CD14-positive monocyte (primary cell): ENCODE measurements at regions not wholly inside any gene's neighbourhood (a gene's known extent, or its start where the extent isn't known, plus 50 kb on each side); places are given as distances from the start of the nearest gene placed in this dataset.

Source experiments
- DNase-seq, 3 donors: peaks; one replicate each; pipeline ENCODE4 v3.0.0-alpha.2; 2011 to 2022
- H2AFZ ChIP-seq: 2 replicates; pipeline ENCODE4 v1.6.0; 2012; ENCODE audit warnings: mild to moderate bottlenecking, low read depth, low read length, inconsistent platforms; ENCODE audit not compliant: insufficient read depth, poor library complexity, severe bottlenecking
- H3K27ac ChIP-seq, 2 donors: 1 replicate in 1 of 2; 2 replicates in 1 of 2; pipeline ENCODE4 v1.5.1; 2012 to 2013; ENCODE audit warnings: low read length in 2 of 2, control low read depth in 1 of 2, inconsistent platforms in 1 of 2, low read depth in 1 of 2, mild to moderate bottlenecking in 1 of 2
- H3K27me3 ChIP-seq, 2 donors: one replicate each; pipeline versions ENCODE4 v1.6.0 to v1.6.1; 2011 to 2013; ENCODE audit warnings: low read length in 2 of 2; ENCODE audit not compliant: control insufficient read depth in 2 of 2, insufficient read depth in 2 of 2
- H3K36me3 ChIP-seq, 2 donors: replicated peaks in 1 of 2; 1 replicate in 1 of 2; 2 replicates in 1 of 2; pipeline versions ENCODE4 v1.5.1 to v1.6.1; 2012 to 2013; ENCODE audit warnings: low read length in 2 of 2, control low read depth in 1 of 2, inconsistent platforms in 1 of 2, mild to moderate bottlenecking in 1 of 2; ENCODE audit not compliant: insufficient read depth in 2 of 2, control insufficient read depth in 1 of 2
- H3K4me1 ChIP-seq, 2 donors: 1 replicate in 1 of 2; 2 replicates in 1 of 2; pipeline versions ENCODE4 v1.5.1 to v1.6.1; 2012 to 2013; ENCODE audit warnings: low read length in 2 of 2, control low read depth in 1 of 2, inconsistent platforms in 1 of 2, mild to moderate bottlenecking in 1 of 2, moderate library complexity in 1 of 2; ENCODE audit not compliant: insufficient read depth in 2 of 2, control insufficient read depth in 1 of 2
- H3K4me2 ChIP-seq: replicated peaks from 2 replicates; pipeline ENCODE3; 2012; ENCODE audit warnings: low read length, moderate library complexity, mild to moderate bottlenecking; ENCODE audit not compliant: poor library complexity, severe bottlenecking; ENCODE audit errors: extremely low read depth
- H3K4me3 ChIP-seq, 3 experiments: fragments of 200-600 bp in 1 of 3; sonication (generic) in 1 of 3; replicated peaks in 1 of 3; 1 replicate in 2 of 3; 2 replicates in 1 of 3; pipeline ENCODE4 v1.5.1; 2011 to 2013; ENCODE audit warnings: low read length in 3 of 3, mild to moderate bottlenecking in 3 of 3, control low read depth in 2 of 3, low read depth in 2 of 3, inconsistent platforms in 1 of 3, moderate library complexity in 1 of 3
- H3K79me2 ChIP-seq: 2 replicates; pipeline ENCODE4 v1.6.0; 2012; ENCODE audit warnings: mild to moderate bottlenecking, control low read depth, inconsistent platforms, low read length, moderate library complexity; ENCODE audit not compliant: insufficient read depth
- H3K9ac ChIP-seq: 2 replicates; pipeline ENCODE4 v1.6.0; 2017; ENCODE audit warnings: low read length, mild to moderate bottlenecking; ENCODE audit not compliant: insufficient read depth, poor library complexity, severe bottlenecking
- H3K9me3 ChIP-seq, 2 donors: replicated peaks in 1 of 2; 1 replicate in 1 of 2; 2 replicates in 1 of 2; pipeline versions ENCODE4 v1.5.1 to v1.6.1; 2012 to 2013; ENCODE audit warnings: low read length in 2 of 2, control low read depth in 1 of 2; ENCODE audit not compliant: control insufficient read depth in 1 of 2, insufficient read depth in 1 of 2
- H4K20me1 ChIP-seq: 2 replicates; pipeline ENCODE4 v1.6.0; 2012; ENCODE audit warnings: mild to moderate bottlenecking, low read length, control low read depth, moderate library complexity; ENCODE audit not compliant: insufficient read depth
- H3K27ac Mint-ChIP-seq, 7 donors: one replicate each; pipeline ENCODE4 v1.8.0; 2020; ENCODE audit warnings: mild to moderate bottlenecking in 7 of 7, mixed read lengths in 7 of 7, moderate library complexity in 6 of 7, inconsistent platforms in 2 of 7
- H3K27me3 Mint-ChIP-seq, 3 donors: one replicate each; pipeline ENCODE4 v1.8.0; 2021 to 2022; ENCODE audit warnings: low read depth in 3 of 3, mild to moderate bottlenecking in 3 of 3, mixed read lengths in 3 of 3, moderate library complexity in 3 of 3, inconsistent platforms in 1 of 3
- H3K36me3 Mint-ChIP-seq, 2 donors: one replicate each; pipeline ENCODE4 v1.8.0; 2020; ENCODE audit warnings: mixed read lengths in 2 of 2, inconsistent platforms in 1 of 2, mild to moderate bottlenecking in 1 of 2
- H3K4me1 Mint-ChIP-seq: one replicate; pipeline ENCODE4 v1.8.0; 2020; ENCODE audit warnings: mild to moderate bottlenecking, mixed read lengths
- H3K4me3 Mint-ChIP-seq, 2 donors: one replicate each; pipeline ENCODE4 v1.8.0; 2020; ENCODE audit warnings: mild to moderate bottlenecking in 2 of 2, mixed read lengths in 2 of 2, moderate library complexity in 1 of 2
- H3K9me3 Mint-ChIP-seq, 7 donors: one replicate each; pipeline ENCODE4 v1.8.0; 2020 to 2022; ENCODE audit warnings: mixed read lengths in 7 of 7, mild to moderate bottlenecking in 6 of 7, moderate library complexity in 6 of 7, inconsistent platforms in 2 of 7
- CTCF ChIP-seq: fragments of 200-600 bp; IDR thresholded peaks from one replicate; pipeline ENCODE4 v1.8.0; 2022; ENCODE audit warnings: antibody characterized with exemption, mild to moderate bottlenecking
- WGBS: methylation state at CpG from one replicate; pipeline ENCODE4 v1.1.5; 2013; ENCODE audit warnings: missing lambda C conversion rate; ENCODE audit not compliant: insufficient coverage; 5-methylcytosine and 5-hydroxymethylcytosine counted together
- intact Hi-C, 2 donors: fragments of 100-400 bp; cut with micrococcal nuclease; formaldehyde crosslinking; loops; one replicate each; pipeline versions ENCODE4 v1.15.0 to v1.15.1; 2023

GRCh38 chr10:78515873-78516153 lies 482.1 kb downstream of the RPS24 start:
- WGBS, result 100% methylated on average over 1 of the region's 1 CpG

GRCh38 chr10:78516236-78516635 lies 482.6 kb downstream of the RPS24 start:
- Histone ChIP-seq H4K20me1 (no peaks in the 10 kb centered on the region), H3K4me3 (no peak overlapping the region), H3K36me3 (no peaks in the 10 kb centered on the region), H3K27me3 (no peaks in the 10 kb centered on the region), H3K79me2 (no peaks in the 10 kb centered on the region), H3K27ac (no peak overlapping the region), H3K9me3 (no peaks in the 10 kb centered on the region), H3K9ac (no peak overlapping the region), H2AFZ (no peak overlapping the region), H3K4me1 (no peaks in the 10 kb centered on the region), H3K4me2 (no peak overlapping the region)
- 90% methylated on average over 3 of the region's 3 CpGs for WGBS
- DNase-seq, result no peak
- Mint-ChIP-seq H3K4me3 (no peak overlapping the region), H3K27ac (no peak overlapping the region), H3K9me3 (no peaks in the 10 kb centered on the region), H3K27me3 (peaks cover 2 to 4% (median 2%) of the 10 kb centered on the region in 3 donors), H3K36me3 (no peaks in the 10 kb centered on the region), H3K4me1 (no peaks in the 10 kb centered on the region)
- intact Hi-C loops, result no loop called here
- TF ChIP-seq CTCF, result no peak

More at GRCh38 chr10:78515873-78516153, 482.1 kb downstream of the RPS24 start:
- H3K79me2 ChIP-seq, result no peaks in the 10 kb centered on the region
- no peak overlapping the region for H3K9ac ChIP-seq
- no peak for DNase-seq
- Mint-ChIP-seq H3K36me3 (no peaks in the 10 kb centered on the region), H3K4me3 (no peak overlapping the region), H3K27me3 (peaks cover 0 to 4% (median 2%) of the 10 kb centered on the region in 3 donors), H3K4me1 (no peaks in the 10 kb centered on the region), H3K27ac (no peak overlapping the region), H3K9me3 (no peaks in the 10 kb centered on the region)
- H3K27ac ChIP-seq, result no peak overlapping the region
- H3K9me3 ChIP-seq, result no peaks in the 10 kb centered on the region
- no peaks in the 10 kb centered on the region for H3K27me3 ChIP-seq
- H4K20me1 ChIP-seq, result no peaks in the 10 kb centered on the region
- H3K4me1 ChIP-seq, result no peaks in the 10 kb centered on the region
- no peak for TF ChIP-seq CTCF
- intact Hi-C loops, result no loop called here
- no peak overlapping the region for H3K4me3 ChIP-seq
- no peaks in the 10 kb centered on the region for H3K36me3 ChIP-seq
- H2AFZ ChIP-seq, result no peak overlapping the region
- no peak overlapping the region for H3K4me2 ChIP-seq
